Fibroblast of pulmonary artery (primary cell): ENCODE measurements at regions not wholly inside any gene's neighbourhood (a gene's known extent, or its start where the extent isn't known, plus 50 kb on each side); places are given as distances from the start of the nearest gene placed in this dataset.

Experiments used
- DNase-seq: peaks from one replicate; pipeline ENCODE4 v3.0.0-alpha.2; 2010; ENCODE audit warnings: low read depth
- H3K4me3 ChIP-seq: replicated peaks from 2 replicates; pipeline ENCODE4 v1.5.1; 2011; ENCODE audit warnings: low read depth, mild to moderate bottlenecking, control low read depth, low read length, moderate library complexity
- CTCF ChIP-seq: IDR thresholded peaks from 2 replicates; pipeline ENCODE4 v1.5.1; 2011; ENCODE audit warnings: mild to moderate bottlenecking, control low read depth, low read length, inconsistent platforms; ENCODE audit errors: missing control alignments

- DNase-seq, result no peak
- H3K4me3 ChIP-seq, result no peak overlapping the region
- TF ChIP-seq CTCF, result no peak
Observed at GRCh38 chr18:37649930-37650329, 84.3 kb upstream of the CELF4 start.

GRCh38 chr18:37649416-37649815 lies 83.8 kb upstream of the CELF4 start:
- TF ChIP-seq CTCF, result no peak
- DNase-seq, result no peak
- no peak overlapping the region for H3K4me3 ChIP-seq

DNA sequence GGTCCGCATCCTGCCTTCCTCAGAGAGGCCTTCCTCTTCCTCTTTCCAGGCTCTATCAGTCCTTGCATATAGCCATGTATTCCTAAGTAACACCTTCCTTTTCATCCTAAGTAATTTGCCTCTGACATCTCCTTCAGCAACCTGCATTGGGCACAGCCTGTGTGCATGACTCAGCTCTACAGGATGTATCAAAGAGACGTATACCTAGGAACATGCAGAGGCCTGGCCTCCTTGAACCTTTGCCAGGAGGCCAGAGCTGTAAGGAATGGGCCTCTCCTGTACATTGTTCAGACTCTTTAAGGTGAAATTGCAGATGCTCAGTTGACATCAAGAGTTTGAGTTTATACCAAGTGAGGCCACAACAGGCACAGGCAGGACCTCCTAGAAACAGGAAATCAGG lies 76.0 kb upstream of the CELF4 start:
- no peak overlapping the region for H3K4me3 ChIP-seq
- TF ChIP-seq CTCF, result no peak
- peak; percentile 17 for DNase-seq

- DNase-seq, result no peak
- no peak overlapping the region for H3K4me3 ChIP-seq
- TF ChIP-seq CTCF, result no peak
Observed at GRCh38 chr18:37640504-37640903, 74.9 kb upstream of the CELF4 start.

GRCh38 chr18:37639846-37640245 lies 74.2 kb upstream of the CELF4 start:
- DNase-seq, result peak; percentile 88
- no peak overlapping the region for H3K4me3 ChIP-seq
- no peak for TF ChIP-seq CTCF

- no peak overlapping the region for H3K4me3 ChIP-seq
- no peak for TF ChIP-seq CTCF
- DNase-seq, result no peak
Observed at GRCh38 chr18:37637478-37637850, 71.9 kb upstream of the CELF4 start.

- DNase-seq, result peak; percentile 49
- no peak overlapping the region for H3K4me3 ChIP-seq
- no peak for TF ChIP-seq CTCF
Observed at GRCh38 chr18:37636831-37637477, 71.4 kb upstream of the CELF4 start.
